Stimulated activated CD4-positive, alpha-beta T cell treated with anti-CD3 and anti-CD28 coated beads, Interleukin-4, amount 100 ng/mL, for 1 hour (primary cell): ENCODE measurements at regions not wholly inside any gene's neighbourhood (a gene's known extent, or its start where the extent isn't known, plus 50 kb on each side); places are given as distances from the start of the nearest gene placed in this dataset.

ENCODE experiments used
- DNase-seq: peaks from one replicate; pipeline ENCODE4 v3.0.0-alpha.2; 2020

DNA sequence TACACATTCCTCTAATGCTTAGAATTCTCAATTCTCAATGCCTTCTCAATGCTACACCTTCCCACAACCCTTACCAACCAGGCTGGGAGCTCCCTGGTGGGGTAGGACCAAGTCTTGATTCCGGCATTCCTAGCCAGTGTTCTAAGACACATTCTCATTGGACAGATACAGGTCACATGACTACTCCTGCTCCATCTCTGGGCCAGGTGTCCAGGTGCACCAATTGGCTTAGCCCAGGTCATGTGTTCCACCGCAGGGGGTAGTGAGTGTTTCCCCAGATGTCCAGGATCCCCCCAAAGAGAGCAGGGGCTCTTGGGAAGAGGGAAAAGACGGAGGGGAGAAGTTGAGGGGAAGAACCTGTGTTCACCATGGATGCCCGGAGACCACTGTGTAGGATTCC lies 58.7 kb upstream of the MLN start:
- no peak for DNase-seq

- no peak for DNase-seq
These were observed 57.9 kb upstream of the MLN start for GRCh38 chr6:33861722-33862121.

- no peak for DNase-seq
These were observed 57.1 kb upstream of the MLN start for GRCh38 chr6:33860706-33861474.

DNA sequence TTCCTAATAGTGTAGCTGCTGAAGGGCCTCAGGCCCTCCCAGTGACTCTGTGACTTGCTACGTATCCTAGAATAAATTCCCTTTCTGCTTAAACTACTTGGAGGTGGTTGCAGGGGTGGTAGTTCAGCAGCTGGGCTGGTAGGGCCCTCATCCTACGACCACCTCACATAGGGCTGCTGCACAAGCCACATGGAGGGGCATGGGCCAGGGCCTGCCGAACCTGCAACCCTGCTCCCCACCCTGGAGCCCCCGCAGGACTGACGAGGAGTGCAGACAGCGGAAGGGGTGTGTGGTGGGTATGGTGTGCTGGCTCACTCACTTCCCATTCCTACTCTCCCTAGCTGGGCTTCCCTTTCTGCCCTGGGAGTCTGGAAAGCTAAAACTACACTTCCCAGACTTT lies 56.2 kb upstream of the MLN start:
- no peak for DNase-seq

GRCh38 chr6:33858804-33859505 lies 55.2 kb upstream of the MLN start:
- DNase-seq: no peak

- no peak for DNase-seq
These were observed 54.2 kb upstream of the MLN start for GRCh38 chr6:33857932-33858475.

DNA sequence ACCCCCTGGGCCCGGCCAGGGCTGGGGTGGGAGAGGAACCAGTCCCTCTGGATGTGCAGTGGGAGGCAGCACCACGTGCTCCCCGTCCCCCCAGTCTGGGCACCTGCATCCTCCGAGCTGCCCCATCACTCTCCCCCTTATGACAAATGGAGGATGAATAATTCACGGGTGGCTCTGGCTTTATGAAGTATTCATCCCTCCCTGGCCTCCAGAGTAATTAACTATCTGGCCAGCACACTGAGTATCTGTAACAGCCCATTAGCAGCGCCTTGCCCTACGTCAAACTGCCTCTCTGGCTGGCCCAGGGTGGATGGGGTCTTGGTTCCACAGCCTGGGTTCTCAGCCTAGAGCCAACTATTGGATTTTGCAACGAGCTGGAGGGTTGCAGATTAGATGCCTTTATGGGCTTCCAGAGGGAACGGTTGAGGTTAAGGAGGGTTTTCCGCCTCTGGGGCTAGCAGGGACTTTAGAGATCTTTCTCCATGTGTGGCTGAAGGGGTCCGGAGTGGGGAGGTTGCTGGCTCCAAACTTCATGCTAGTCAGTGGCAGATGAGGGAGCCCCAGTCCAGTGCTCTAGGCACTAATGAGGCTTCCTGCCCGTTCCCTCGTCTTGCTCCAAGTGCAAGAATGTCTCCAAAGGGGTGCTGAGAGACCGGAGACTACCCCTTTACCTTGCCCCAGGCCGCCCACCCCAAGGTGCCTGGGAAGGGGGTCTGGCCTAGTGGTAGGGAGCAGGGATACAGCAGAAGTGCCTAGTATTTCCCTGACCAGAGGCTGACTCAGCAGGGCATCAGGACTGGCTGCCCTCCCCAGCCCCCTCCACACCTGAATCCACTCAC lies 53.5 kb upstream of the MLN start:
- DNase-seq: no peak

- DNase-seq: peak; percentile 44
These were observed 52.9 kb upstream of the MLN start for GRCh38 chr6:33856655-33857054.

DNA sequence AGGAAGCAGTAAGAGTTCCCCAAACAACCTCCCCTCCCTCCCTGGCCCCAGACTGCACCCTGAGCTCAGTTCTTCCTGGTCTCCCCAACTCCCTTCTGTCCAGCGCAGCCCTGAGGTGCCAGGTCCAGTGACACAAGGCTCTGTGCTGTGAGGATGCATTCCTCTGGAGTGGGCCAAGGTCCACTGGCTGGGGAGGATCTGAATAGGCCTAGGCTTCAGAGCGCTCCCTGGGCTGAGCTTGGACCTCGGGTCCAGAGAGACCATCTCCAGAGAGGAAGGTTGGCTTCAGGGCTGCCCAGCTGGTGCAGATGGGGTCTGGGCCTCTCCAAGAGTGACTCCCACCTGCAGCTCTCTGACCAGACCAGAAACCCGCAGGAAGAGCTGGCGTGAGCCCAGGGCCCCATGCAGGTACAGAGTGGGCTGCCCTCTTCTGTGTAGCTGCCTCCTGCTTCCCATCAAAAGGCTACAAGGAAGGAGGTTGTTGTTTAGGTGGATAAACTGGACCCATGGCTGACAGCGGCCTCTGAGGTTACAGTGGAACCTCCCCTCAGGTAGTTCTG lies 52.3 kb upstream of the MLN start:
- no peak for DNase-seq

- no peak for DNase-seq
These were observed 50.8 kb upstream of the MLN start for GRCh38 chr6:33854572-33855030.

DNA sequence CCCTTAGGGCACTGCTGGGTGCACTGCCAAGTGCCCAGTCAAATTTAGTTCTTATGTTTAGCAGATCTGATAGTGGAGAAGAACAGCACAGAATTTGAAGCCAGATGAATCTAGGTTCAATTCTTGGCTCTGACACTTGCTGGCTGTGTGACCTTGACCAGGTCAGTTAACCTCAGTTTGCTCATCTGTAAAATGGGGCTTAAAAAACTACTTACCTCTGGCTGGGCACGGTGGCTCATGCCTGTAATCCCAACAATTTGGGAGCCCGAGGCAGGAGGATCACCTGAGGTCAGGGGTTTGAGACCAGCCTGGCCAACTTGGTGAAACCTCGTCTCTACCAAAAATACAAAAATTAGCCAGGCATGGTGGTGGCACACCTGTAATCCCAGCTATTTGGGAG lies 49.9 kb upstream of the MLN start:
- DNase-seq: no peak
